Fibroblast of gingiva (primary cell): ENCODE measurements at regions not wholly inside any gene's neighbourhood (a gene's known extent, or its start where the extent isn't known, plus 50 kb on each side); places are given as distances from the start of the nearest gene placed in this dataset.
"Not testable (repeated sequence)": the region's sequence is repeated elsewhere in the genome, so short reads cannot be mapped to it uniquely, and the experiment has no call there.

Experiments
- DNase-seq: peaks from one replicate; pipeline ENCODE4 v3.0.0-alpha.2; 2011; ENCODE audit warnings: low read depth

DNA sequence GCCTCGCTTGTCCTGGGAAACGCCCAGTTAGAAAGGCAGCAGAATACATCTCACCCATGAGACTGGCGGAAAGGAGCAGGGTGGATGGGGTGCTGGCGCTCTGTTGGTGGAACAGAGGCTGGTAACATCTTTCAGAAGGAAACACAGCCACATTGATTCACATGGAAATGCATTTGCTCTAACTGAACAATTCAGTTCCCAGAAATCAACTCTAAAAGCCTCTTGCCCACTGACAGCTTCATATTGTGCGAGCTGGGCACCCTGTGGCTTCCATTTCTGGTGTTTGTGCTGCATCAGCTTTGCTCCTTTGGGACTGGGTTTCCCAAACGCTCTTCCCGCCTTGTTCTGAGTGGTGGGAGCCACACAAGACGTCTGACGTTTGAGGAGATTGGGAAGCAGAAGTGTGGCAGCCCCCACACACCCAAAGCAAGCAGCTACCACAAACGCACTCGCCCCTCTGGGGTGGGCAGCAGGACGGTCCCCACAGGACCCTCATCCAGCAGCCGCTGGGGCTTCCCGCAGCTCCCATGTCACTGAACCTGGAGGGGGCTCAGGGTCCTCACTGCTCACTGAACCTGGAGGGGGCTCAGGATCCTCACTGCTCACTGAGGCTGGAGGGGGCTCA lies 229.5 kb downstream of the ERMARD start:
- no peak for DNase-seq

GRCh38 chr6:169979873-169980432 lies 228.5 kb downstream of the ERMARD start:
- no peak for DNase-seq

- peak; percentile 68 for DNase-seq
Observed at GRCh38 chr6:169978615-169979161, 227.3 kb downstream of the ERMARD start.

DNA sequence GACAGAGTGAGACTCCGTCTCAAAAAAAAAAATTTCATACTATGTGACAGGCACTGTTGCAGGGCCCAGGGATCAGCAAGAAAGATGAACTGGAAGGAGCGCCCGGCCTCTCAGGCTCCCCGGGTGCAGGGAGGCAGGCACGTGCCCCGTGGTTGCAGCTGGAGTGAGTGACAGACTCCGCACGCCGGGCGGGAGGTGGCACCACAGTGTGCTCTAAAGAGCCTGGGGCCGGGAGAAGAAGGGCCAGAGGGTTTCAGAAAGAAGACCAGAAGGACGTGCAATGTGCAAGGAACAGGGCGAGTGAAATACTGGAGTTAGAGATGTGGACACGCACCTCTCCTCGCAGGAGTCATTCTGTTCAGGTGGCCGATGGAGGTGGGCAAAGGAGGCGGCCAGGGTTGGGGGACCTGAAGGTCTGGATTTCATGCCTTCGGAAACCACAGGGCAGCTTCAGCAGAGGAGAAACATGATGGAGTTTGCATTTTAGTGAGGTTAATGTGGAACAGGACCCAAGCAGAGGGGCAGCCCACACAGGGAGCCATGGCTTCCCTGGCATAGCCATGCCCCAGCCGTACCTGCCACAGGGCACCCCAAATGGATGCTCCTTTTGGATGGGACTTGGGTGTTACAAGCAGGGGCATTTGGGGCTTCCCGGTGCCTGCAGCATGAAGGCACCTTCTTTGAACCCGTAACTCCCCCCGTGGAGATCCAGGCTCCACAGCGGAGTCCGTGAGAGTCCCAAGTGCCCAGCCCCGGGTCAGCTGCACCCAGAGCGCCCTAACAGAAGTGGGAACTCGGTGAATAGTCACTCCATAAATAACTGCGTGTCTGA lies 226.2 kb downstream of the ERMARD start:
- DNase-seq = no peak

- no peak for DNase-seq
Observed at GRCh38 chr6:169976301-169977081, 225.1 kb downstream of the ERMARD start.

- no peak for DNase-seq
Observed at GRCh38 chr6:169975701-169976100, 224.3 kb downstream of the ERMARD start.

DNA sequence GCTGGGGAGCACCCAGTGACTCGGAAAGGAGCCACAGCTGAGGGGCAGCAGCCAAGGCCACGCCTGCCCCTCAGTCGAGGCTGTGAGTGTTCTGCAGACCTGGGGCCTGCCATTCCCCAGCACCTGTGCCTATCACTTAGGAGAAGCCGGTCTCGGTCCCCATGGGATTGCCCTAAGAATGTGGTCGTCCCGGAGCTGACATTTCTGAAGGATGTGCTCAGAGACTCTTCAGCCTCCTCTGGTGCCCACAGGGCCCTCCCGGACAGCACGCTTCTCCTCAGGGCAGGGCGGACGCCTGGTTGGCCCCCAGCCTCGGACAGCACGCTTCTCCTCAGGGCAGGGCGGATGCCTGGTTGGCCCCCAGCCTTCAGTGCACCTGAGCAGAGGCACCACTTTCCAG lies 223.9 kb downstream of the ERMARD start:
- DNase-seq = no peak

GRCh38 chr6:169974663-169975062 lies 223.2 kb downstream of the ERMARD start:
- no peak for DNase-seq

- not testable (repeated sequence) for DNase-seq
Observed at GRCh38 chr6:169973588-169974467, 222.4 kb downstream of the ERMARD start.

DNA sequence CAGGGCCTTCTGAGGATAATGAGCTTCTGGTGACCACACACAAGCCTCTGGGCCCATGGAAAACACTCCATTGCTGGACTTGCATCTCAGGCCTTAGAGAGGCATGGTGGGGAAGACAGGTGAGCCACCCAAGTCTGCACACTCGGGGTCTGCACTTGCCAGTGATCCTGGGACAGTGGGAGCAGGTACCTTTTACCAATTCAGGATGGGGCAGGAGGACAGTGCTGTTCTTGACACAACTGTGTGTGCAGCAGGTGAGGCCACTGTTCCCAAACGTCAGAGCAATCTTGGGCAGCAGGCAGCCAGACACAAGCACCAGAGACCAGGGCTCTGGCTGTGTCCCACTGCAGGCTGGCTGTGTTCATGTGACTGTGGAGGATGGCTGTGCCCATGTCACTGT lies 221.3 kb downstream of the ERMARD start:
- DNase-seq = no peak

DNA sequence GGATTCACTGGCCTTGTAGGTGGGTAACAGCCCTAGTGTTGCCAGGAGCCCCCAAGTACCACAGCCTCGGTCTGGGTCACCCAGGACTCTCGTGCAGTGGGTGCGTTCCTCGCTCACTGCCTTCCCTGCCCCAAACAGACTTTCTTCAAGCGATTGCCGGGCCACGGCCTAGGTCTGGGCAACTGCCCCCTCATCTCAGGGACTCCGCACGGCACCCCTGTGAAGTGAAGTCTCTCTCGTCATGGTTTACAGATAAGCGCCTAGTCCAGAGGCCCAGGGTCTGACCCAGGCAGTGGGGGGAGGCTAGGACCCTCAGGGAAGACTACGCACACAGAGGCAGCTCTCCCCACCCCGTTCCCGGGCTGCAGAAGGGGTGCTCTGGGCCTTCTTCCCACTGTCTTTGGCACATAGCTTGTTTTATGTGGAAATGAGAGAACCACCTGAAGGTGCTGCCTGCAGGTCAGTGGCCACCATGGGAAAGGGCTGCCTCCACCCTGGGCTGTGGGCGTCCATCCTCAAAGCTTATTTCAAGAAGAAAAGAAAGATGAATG lies 220.8 kb downstream of the ERMARD start:
- no peak for DNase-seq

DNA sequence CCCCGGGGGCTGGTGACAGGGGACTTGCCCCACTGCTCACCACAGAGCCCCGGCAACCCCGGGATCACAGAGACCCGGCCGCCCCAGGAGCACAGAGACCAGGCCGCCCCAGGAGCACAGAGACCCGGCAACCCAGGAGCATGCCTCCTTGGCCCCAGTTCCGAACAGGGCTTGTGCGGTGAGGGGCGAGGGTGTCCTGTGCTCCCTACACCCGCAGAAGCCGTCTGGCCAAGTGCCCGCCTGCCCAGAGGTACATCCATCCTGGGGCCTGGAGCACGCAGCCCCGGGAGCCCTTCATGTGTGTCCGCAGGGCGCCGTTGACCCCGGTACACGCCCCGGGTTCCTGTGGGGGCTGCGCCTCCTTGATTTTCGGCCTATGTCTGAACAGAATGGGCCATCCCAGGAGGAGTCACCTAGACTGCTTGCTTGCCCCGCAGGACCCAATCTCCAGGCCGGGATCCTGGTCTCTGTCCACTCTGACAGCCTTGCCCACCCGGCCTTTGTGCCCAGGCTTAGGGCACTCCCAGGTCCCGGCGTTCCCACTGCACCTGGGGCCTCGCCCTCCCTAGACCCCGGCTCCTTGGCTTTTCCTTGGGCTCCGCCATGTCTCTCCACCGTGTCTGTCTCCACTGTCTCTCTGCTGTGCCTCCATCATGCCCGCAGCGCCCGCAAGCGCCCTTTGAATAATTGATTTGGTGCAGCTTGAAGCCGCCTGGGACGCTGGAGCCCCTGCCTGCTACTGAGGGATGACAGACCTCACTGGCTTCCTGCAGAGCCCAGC lies 219.8 kb downstream of the ERMARD start:
- no peak for DNase-seq

- DNase-seq = no peak
Observed at GRCh38 chr6:169970306-169970988, 219.0 kb downstream of the ERMARD start.

- DNase-seq = no peak
Observed at GRCh38 chr6:169969372-169970099, 218.1 kb downstream of the ERMARD start.

- no peak for DNase-seq
Observed at GRCh38 chr6:169968541-169969270, 217.3 kb downstream of the ERMARD start.

DNA sequence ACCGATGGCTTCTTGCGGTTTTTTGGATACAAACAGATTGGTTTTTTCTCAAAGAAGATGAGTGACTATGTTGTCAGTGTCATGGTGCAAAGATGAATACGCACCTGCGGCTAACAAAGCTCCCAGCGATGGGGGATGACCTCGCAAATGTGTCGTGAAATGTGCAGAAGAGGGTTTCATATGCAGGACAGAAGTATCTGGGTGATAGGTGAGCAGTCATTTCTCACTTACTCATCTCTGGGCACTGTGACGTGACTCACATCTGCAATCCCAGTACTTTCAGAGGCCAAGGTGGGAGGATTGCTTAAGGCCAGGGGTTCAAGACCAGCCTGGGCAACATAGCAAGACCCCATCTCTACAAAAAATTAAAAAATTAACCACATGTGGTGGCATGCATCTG lies 216.3 kb downstream of the ERMARD start:
- no peak for DNase-seq

- no peak for DNase-seq
Observed at GRCh38 chr6:169966312-169967181, 215.1 kb downstream of the ERMARD start.
